HEK293 (cell line): ENCODE measurements at regions not wholly inside any gene's neighbourhood (a gene's known extent, or its start where the extent isn't known, plus 50 kb on each side); places are given as distances from the start of the nearest gene placed in this dataset.

ENCODE experiments used
- ZNF514 ChIP-seq: fragments of 450-650 bp; formaldehyde crosslinking; IDR thresholded peaks from 2 replicates; pipeline ENCODE4 v1.5.1; 2016; ENCODE audit warnings: missing biosample characterization, missing genetic modification characterization
- ZNF544 ChIP-seq: fragments of 450-650 bp; formaldehyde crosslinking; IDR thresholded peaks from 2 replicates; pipeline ENCODE4 v1.5.0; 2017; ENCODE audit warnings: missing biosample characterization, missing genetic modification characterization
- TF ChIP-seq, protein P1 (sequence below): fragments of 450-650 bp; formaldehyde crosslinking; IDR thresholded peaks from 2 replicates; pipeline ENCODE4 v1.5.1; 2016; ENCODE audit warnings: missing biosample characterization, missing genetic modification characterization
- TF ChIP-seq, protein P2 (sequence below): fragments of 450-650 bp; formaldehyde crosslinking; IDR thresholded peaks from 2 replicates; pipeline ENCODE4 v1.5.1; 2016; ENCODE audit warnings: missing biosample characterization, missing genetic modification characterization

- TF ChIP-seq, protein P1, sequence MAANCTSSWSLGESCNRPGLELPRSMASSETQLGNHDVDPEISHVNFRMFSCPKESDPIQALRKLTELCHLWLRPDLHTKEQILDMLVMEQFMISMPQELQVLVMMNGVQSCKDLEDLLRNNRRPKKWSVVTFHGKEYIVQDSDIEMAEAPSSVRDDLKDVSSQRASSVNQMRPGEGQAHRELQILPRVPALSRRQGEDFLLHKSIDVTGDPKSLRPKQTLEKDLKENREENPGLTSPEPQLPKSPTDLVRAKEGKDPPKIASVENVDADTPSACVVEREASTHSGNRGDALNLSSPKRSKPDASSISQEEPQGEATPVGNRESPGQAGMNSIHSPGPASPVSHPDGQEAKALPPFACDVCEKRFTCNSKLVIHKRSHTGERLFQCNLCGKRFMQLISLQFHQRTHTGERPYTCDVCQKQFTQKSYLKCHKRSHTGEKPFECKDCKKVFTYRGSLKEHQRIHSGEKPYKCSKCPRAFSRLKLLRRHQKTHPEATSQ, result no peak
- TF ChIP-seq ZNF514 (no peak), ZNF544 (tag by site-specific recombination) (no peak)
- TF ChIP-seq, protein P2, sequence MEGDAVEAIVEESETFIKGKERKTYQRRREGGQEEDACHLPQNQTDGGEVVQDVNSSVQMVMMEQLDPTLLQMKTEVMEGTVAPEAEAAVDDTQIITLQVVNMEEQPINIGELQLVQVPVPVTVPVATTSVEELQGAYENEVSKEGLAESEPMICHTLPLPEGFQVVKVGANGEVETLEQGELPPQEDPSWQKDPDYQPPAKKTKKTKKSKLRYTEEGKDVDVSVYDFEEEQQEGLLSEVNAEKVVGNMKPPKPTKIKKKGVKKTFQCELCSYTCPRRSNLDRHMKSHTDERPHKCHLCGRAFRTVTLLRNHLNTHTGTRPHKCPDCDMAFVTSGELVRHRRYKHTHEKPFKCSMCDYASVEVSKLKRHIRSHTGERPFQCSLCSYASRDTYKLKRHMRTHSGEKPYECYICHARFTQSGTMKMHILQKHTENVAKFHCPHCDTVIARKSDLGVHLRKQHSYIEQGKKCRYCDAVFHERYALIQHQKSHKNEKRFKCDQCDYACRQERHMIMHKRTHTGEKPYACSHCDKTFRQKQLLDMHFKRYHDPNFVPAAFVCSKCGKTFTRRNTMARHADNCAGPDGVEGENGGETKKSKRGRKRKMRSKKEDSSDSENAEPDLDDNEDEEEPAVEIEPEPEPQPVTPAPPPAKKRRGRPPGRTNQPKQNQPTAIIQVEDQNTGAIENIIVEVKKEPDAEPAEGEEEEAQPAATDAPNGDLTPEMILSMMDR (tag by site-specific recombination), result no peak
Measured at GRCh38 chr2:207266648-207267047, 100.9 kb upstream of the KLF7 start.
